Activated CD8-positive, alpha-beta T cell treated with anti-CD3 and anti-CD28 coated beads for 36 hours (primary cell): ENCODE measurements at regions not wholly inside any gene's neighbourhood (a gene's known extent, or its start where the extent isn't known, plus 50 kb on each side); places are given as distances from the start of the nearest gene placed in this dataset.

Experiments used
- ATAC-seq: fragments of 200-7000 bp; cut with Tn5 transposase; one replicate; pipeline ENCODE4 v1.10.0; 2021; ENCODE audit warnings: mild to moderate bottlenecking, moderate library complexity
- CTCF ChIA-PET: fragments of 350-600 bp; sonication (Branson Sonifier 250); formaldehyde crosslinking; loops from one replicate; lab custom pipeline; 2021; ENCODE audit warnings: antibody characterized with exemption; lab: Charles Lee
- POLR2A ChIA-PET: fragments of 350-600 bp; sonication (Branson Sonifier 250); formaldehyde crosslinking; loops from one replicate; lab custom pipeline; 2021; ENCODE audit warnings: antibody characterized with exemption; lab: Charles Lee
- DNase-seq: peaks from one replicate; pipeline ENCODE4 v3.0.0-alpha.2; 2020
- H3K27ac Mint-ChIP-seq: one replicate; pipeline ENCODE4 v1.8.0; 2021; ENCODE audit warnings: mild to moderate bottlenecking, mixed read lengths
- H3K27me3 Mint-ChIP-seq: one replicate; pipeline ENCODE4 v1.8.0; 2021; ENCODE audit warnings: mixed read lengths
- H3K36me3 Mint-ChIP-seq: one replicate; pipeline ENCODE4 v1.8.0; 2021; ENCODE audit warnings: low read depth, mixed read lengths
- H3K4me1 Mint-ChIP-seq: one replicate; pipeline ENCODE4 v1.8.0; 2021; ENCODE audit warnings: low read depth, mixed read lengths
- H3K4me3 Mint-ChIP-seq: one replicate; pipeline ENCODE4 v1.8.0; 2021; ENCODE audit warnings: mild to moderate bottlenecking, moderate library complexity, mixed read lengths
- H3K9me3 Mint-ChIP-seq: one replicate; pipeline ENCODE4 v1.8.0; 2021; ENCODE audit warnings: mixed read lengths
- CTCF ChIP-seq: fragments of 200-600 bp; IDR thresholded peaks from one replicate; pipeline ENCODE4 v1.8.0; 2022; ENCODE audit warnings: antibody characterized with exemption, mild to moderate bottlenecking
- intact Hi-C: fragments of 100-400 bp; cut with micrococcal nuclease; formaldehyde crosslinking; loops from one replicate; pipeline ENCODE4 v1.10.0; 2022

DNA sequence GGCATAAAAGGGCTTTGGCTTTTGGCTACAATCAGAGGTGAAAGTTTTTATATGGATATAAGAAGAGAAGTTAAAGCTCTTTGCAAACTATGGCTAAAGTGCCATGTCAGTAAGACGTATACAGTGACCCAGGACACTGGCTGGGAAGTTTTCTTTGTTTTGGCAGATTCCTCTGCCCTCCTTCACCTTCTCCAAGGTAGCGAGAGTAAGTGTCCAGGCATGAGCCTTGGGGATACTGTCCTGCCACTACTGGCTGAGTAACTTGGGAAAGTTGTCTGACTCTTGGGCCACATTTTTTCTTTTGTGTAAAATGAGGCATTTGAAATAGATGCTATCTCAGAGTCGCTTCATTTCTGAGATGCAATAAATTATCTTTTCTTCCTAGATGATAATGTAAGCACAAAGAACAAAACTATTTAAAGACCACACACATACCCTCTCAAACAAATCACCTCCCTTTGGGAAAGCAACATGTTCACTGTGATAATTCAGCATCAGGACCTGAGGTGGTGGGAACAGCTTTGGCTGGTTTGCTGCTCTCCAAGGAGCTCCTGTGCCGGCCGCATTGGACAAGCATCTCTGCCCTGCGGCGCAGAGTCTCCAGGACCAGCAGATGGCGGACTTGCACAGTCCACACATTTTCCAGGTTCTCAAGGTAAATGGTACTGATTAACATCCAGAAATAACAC is 106.3 kb downstream of the PTCSC3 start:
- Mint-ChIP-seq H3K27me3 (peaks cover 28% of the 10 kb centered on the region), H3K9me3 (no peaks in the 10 kb centered on the region), H3K36me3 (no peaks in the 10 kb centered on the region), H3K4me1 (peaks cover 2% of the 10 kb centered on the region), H3K4me3 (no peak overlapping the region), H3K27ac (no peak overlapping the region)
- DNase-seq (peak; percentile 65), ATAC-seq (peak; percentile 55)
- intact Hi-C loops, result loop anchor here (2.0 to 5.0 kb wide), 2 partner anchors 187 to 307 kb away; no protein-coding TSS in a partner anchor
- POLR2A ChIA-PET, result no interaction called here
- CTCF ChIA-PET, result interaction anchor here (0.6 to 8.3 kb wide), 54 partner anchors 8 to 531 kb away, joined by 3 to 126 read pairs (median 5); partner anchors contain the start of gene NKX2-1
- TF ChIP-seq CTCF, result peak; percentile 62

DNA sequence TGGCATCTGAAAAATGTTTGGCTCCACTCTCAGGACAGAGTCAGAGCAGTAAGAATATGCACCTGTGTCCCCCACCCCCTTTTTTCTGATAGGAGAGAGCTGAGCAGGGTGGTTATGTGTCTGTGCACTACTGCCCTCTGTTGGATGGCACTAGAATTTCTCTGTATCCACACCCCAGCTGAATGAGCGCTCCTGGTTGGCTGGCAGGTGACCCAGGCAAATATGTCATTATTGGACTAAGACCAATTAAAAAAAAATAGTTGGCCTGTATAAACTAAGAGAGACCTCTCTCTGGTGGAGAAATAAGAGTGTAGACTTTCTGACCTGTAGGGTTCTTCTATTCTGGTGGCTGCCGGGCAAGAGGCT is 107.0 kb downstream of the PTCSC3 start:
- Mint-ChIP-seq H3K4me3 (no peak overlapping the region), H3K27ac (no peak overlapping the region), H3K36me3 (no peaks in the 10 kb centered on the region), H3K27me3 (peaks cover 30% of the 10 kb centered on the region), H3K9me3 (no peaks in the 10 kb centered on the region), H3K4me1 (peaks cover 2% of the 10 kb centered on the region)
- POLR2A ChIA-PET, result interaction anchor here (0.6 kb wide), 1 partner anchor 206 kb away, joined by 3 read pairs; no protein-coding TSS in a partner anchor
- TF ChIP-seq CTCF, result peak; percentile 81
- ATAC-seq (peak; percentile 84), DNase-seq (peak; percentile 41)
- CTCF ChIA-PET, result interaction anchor here (0.6 to 8.3 kb wide), 54 partner anchors 7 to 486 kb away, joined by 3 to 126 read pairs (median 4); partner anchors contain the start of gene NKX2-1
- intact Hi-C loops, result no loop called here

DNA sequence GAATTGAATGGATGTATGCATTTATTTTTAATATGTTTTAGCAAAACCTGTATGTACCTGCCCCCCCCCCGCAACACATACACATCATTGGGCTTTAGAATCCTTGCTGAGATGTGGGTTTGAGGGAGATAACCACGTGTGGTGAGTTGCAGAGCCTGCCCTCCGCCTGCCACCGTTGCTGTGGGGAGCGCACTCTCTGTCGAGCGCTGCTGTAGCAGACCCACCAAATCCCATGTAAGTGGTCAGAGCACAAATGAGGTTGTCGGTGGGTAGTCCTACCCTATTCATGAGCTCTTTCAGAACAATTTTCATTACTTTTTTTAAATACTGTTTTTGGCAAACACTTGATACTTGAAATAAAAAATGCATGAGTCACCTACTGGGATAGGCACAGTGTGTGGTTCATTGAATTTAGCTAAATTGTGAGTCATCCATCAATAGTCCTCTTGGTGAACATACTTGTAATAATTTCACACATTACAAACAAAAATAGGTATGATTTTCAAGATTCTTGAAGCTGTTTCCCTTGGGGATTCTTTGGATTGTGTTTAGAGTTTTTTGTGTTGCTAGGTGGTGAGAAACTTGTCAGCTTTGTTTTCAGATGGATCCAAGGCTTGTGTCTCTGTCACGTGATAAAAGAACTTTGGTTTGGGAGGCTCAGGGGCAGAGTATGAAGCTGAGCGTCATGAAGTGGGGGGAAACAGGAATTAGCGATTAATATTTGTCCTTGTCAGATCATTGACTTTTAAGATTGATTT is 107.6 kb downstream of the PTCSC3 start:
- H3K4me1 Mint-ChIP-seq, result peaks cover 2% of the 10 kb centered on the region
- intact Hi-C loops, result no loop called here
- ChIA-PET CTCF (interaction anchor here (0.7 to 8.3 kb wide), 47 partner anchors 7 to 487 kb away, joined by 3 to 126 read pairs (median 5); partner anchors contain the start of gene NKX2-1), POLR2A (interaction anchor here (0.6 kb wide), 1 partner anchor 207 kb away, joined by 3 read pairs; no protein-coding TSS in a partner anchor)
- no peak for ATAC-seq
- no peak for TF ChIP-seq CTCF
- no peak for DNase-seq
- peaks cover 30% of the 10 kb centered on the region for H3K27me3 Mint-ChIP-seq
- no peak overlapping the region for H3K4me3 Mint-ChIP-seq
- H3K36me3 Mint-ChIP-seq, result no peaks in the 10 kb centered on the region
- H3K27ac Mint-ChIP-seq, result no peak overlapping the region
- H3K9me3 Mint-ChIP-seq, result no peaks in the 10 kb centered on the region

DNA sequence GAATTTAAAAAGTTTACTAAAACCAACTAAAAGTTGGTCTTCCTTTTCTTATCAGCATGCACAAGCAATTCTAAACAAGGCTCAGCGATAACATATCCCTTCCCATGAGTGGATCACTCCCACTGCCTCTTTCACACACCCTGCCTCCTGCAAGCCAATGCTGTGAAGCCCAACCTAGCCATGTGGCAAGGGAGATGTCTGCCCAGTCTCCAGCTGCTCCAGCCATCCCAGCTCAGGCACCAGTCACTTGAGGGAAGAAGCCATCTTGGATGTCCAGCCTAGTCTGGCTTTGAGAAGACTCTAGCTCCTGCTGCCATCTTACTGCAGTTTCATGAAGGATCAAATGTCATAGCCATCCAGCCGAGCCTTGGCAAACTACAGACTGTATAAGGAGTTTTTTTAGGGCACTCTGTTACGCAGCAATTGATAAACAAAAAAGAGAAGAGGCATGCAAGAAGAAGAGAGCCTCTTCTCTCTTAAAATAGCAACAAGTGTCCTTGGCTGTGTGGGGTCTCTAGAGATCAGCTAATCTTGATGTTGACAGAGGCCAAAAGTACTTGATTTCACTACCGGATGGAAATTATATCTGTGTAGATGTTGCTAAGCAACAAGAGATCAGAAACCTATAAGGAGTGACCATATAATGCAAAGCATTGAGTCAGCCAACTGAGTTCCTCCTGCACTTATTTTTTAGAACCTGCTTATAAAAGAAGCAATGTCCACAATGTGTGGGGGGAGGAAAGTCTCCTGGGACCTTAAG is 108.9 kb downstream of the PTCSC3 start:
- Mint-ChIP-seq H3K36me3 (no peaks in the 10 kb centered on the region), H3K9me3 (no peaks in the 10 kb centered on the region), H3K27ac (no peak overlapping the region), H3K4me3 (no peak overlapping the region), H3K27me3 (peaks cover 31% of the 10 kb centered on the region), H3K4me1 (peaks cover 2% of the 10 kb centered on the region)
- no peak for TF ChIP-seq CTCF
- DNase-seq (no peak), ATAC-seq (no peak)
- ChIA-PET POLR2A (no interaction called here), CTCF (interaction anchor here (1.3 to 8.3 kb wide), 4 partner anchors 107 to 308 kb away, joined by 4 to 126 read pairs (median 56); no protein-coding TSS in a partner anchor)
- intact Hi-C loops, result no loop called here
